RWPE2 (cell line): ENCODE measurements at regions not wholly inside any gene's neighbourhood (a gene's known extent, or its start where the extent isn't known, plus 50 kb on each side); places are given as distances from the start of the nearest gene placed in this dataset.

Experiments
- ATAC-seq: fragments of 200-7000 bp; cut with Tn5 transposase; 3 replicates; pipeline ENCODE4 v1.9.1; 2021; ENCODE audit warnings: low read depth
- DNase-seq: peaks from one replicate; pipeline ENCODE4 v3.0.0-alpha.2; 2020; ENCODE audit warnings: low spot score
- H3K27ac ChIP-seq: fragments of 450-650 bp; 2 replicates; pipeline ENCODE4 v1.5.1; 2017; ENCODE audit warnings: mild to moderate bottlenecking; ENCODE audit not compliant: poor library complexity, severe bottlenecking
- H3K27me3 ChIP-seq: fragments of 250-450 bp; sonication (Bioruptor Pico); 2 replicates; pipeline ENCODE4 v1.5.1; 2021; ENCODE audit warnings: mild to moderate bottlenecking, moderate library complexity; ENCODE audit not compliant: insufficient read depth, poor library complexity, severe bottlenecking
- H3K36me3 ChIP-seq: fragments of 250-450 bp; sonication (Bioruptor Pico); 2 replicates; pipeline ENCODE4 v1.5.1; 2020; ENCODE audit warnings: low read depth, mild to moderate bottlenecking, moderate library complexity
- H3K4me1 ChIP-seq: fragments of 250-450 bp; sonication (Bioruptor Pico); 2 replicates; pipeline ENCODE4 v1.5.1; 2021; ENCODE audit warnings: mild to moderate bottlenecking, moderate library complexity; ENCODE audit not compliant: insufficient read depth, poor library complexity, severe bottlenecking
- H3K4me3 ChIP-seq: fragments of 250-450 bp; sonication (Bioruptor Pico); 2 replicates; pipeline ENCODE4 v1.5.1; 2021; ENCODE audit warnings: mild to moderate bottlenecking, moderate library complexity; ENCODE audit not compliant: severe bottlenecking
- H3K9me3 ChIP-seq: fragments of 250-450 bp; sonication (Bioruptor Pico); 2 replicates; pipeline ENCODE4 v1.5.1; 2021; ENCODE audit warnings: mild to moderate bottlenecking, moderate library complexity; ENCODE audit not compliant: severe bottlenecking
- TF ChIP-seq, protein P1 (sequence below): fragments of 450-650 bp; IDR thresholded peaks from one replicate; pipeline ENCODE4 v1.5.1; 2017; ENCODE audit warnings: mild to moderate bottlenecking, moderate library complexity; ENCODE audit not compliant: poor library complexity, severe bottlenecking

DNA sequence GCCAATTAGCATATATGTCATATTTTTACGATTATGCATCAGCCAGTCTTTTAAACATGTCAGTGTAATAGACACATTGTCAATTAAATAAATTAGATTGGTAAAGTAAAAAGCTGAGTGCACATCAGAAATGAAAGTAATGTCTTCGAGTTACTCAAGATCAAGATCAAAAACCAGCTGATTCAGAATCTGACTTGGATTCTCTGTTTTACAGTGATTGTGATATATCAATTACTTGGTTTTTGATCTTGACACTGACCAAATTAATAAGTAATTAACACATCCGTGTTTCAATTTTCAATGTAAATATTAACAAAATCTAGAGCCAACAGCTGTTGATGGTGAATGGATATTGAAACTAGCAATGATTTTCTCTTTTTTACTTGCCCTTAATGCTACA lies 311.6 kb downstream of the PDGFC start:
- H3K4me3 ChIP-seq: no peak overlapping the region
- no peaks in the 10 kb centered on the region for H3K36me3 ChIP-seq
- peaks cover 7% of the 10 kb centered on the region for H3K4me1 ChIP-seq
- ATAC-seq: no peak
- H3K27me3 ChIP-seq: no peaks in the 10 kb centered on the region
- H3K9me3 ChIP-seq: no peaks in the 10 kb centered on the region
- TF ChIP-seq, protein P1, sequence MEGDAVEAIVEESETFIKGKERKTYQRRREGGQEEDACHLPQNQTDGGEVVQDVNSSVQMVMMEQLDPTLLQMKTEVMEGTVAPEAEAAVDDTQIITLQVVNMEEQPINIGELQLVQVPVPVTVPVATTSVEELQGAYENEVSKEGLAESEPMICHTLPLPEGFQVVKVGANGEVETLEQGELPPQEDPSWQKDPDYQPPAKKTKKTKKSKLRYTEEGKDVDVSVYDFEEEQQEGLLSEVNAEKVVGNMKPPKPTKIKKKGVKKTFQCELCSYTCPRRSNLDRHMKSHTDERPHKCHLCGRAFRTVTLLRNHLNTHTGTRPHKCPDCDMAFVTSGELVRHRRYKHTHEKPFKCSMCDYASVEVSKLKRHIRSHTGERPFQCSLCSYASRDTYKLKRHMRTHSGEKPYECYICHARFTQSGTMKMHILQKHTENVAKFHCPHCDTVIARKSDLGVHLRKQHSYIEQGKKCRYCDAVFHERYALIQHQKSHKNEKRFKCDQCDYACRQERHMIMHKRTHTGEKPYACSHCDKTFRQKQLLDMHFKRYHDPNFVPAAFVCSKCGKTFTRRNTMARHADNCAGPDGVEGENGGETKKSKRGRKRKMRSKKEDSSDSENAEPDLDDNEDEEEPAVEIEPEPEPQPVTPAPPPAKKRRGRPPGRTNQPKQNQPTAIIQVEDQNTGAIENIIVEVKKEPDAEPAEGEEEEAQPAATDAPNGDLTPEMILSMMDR: no peak
- DNase-seq: no peak
- H3K27ac ChIP-seq: no peak overlapping the region

GRCh38 chr4:156659570-156659969 lies 312.0 kb downstream of the PDGFC start:
- H3K4me1 ChIP-seq: peaks cover 7% of the 10 kb centered on the region
- H3K36me3 ChIP-seq: no peaks in the 10 kb centered on the region
- TF ChIP-seq, protein P1: no peak
- ATAC-seq: no peak
- no peak for DNase-seq
- H3K9me3 ChIP-seq: no peaks in the 10 kb centered on the region
- H3K27ac ChIP-seq: no peak overlapping the region
- H3K4me3 ChIP-seq: no peak overlapping the region
- H3K27me3 ChIP-seq: no peaks in the 10 kb centered on the region

- no peaks in the 10 kb centered on the region for H3K27me3 ChIP-seq
- peaks cover 7% of the 10 kb centered on the region for H3K4me1 ChIP-seq
- TF ChIP-seq, protein P1: no peak
- ATAC-seq (no peak), DNase-seq (no peak)
- H3K9me3 ChIP-seq: no peaks in the 10 kb centered on the region
- H3K4me3 ChIP-seq: no peak overlapping the region
- no peaks in the 10 kb centered on the region for H3K36me3 ChIP-seq
- no peak overlapping the region for H3K27ac ChIP-seq
Measured at GRCh38 chr4:156656896-156657295, 314.7 kb downstream of the PDGFC start.

DNA sequence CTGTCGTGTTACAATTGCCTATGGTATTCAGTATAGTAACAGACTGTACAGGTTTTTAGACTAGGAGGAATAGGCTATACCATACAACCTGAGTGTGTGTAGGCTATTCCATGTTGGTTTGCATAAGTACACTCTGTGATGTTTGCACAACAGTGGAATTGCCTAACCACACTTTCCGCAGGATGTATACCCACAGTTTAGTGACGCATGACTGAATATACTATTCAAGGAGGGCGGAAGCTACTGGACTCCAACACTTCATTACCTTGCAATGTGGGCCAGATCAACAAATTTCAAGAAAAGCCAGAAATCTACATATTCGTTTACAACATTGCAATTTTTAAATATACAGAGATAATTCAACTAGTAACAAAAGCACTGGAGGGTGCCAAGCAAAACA lies 317.2 kb downstream of the PDGFC start:
- Histone ChIP-seq H3K4me1 (peaks cover 7% of the 10 kb centered on the region), H3K9me3 (no peaks in the 10 kb centered on the region), H3K27ac (no peak overlapping the region), H3K4me3 (no peak overlapping the region), H3K27me3 (no peaks in the 10 kb centered on the region), H3K36me3 (no peaks in the 10 kb centered on the region)
- TF ChIP-seq, protein P1: no peak
- DNase-seq (no peak), ATAC-seq (no peak)

- TF ChIP-seq, protein P1: no peak
- Histone ChIP-seq H3K4me1 (no peaks in the 10 kb centered on the region), H3K36me3 (no peaks in the 10 kb centered on the region), H3K4me3 (no peak overlapping the region), H3K27me3 (no peaks in the 10 kb centered on the region), H3K27ac (no peak overlapping the region), H3K9me3 (no peaks in the 10 kb centered on the region)
- DNase-seq (no peak), ATAC-seq (no peak)
Measured at GRCh38 chr4:156643826-156644225, 327.8 kb downstream of the PDGFC start.
